ENCODE measurements at regions not wholly inside any gene's neighbourhood (a gene's known extent, or its start where the extent isn't known, plus 50 kb on each side); places are given as distances from the start of the nearest gene placed in this dataset.

- DNase-seq (ENCODE audit: low read depth) = no peak
- H3K4me3 ChIP-seq (ENCODE audit: low read depth, low read length) = no peak overlapping the region
- no peak for TF ChIP-seq CTCF (IDR thresholded peaks at IDR 0.05; ENCODE audit: low read depth, low read length, missing control alignments)
Measured at GRCh38 chr19:29067831-29068230, 145.1 kb downstream of the UQCRFS1 start.

GRCh38 chr19:29062475-29063435 is 150.2 kb downstream of the UQCRFS1 start:
- no peak for TF ChIP-seq CTCF (IDR thresholded peaks at IDR 0.05; ENCODE audit: low read depth, low read length, missing control alignments)
- no peak for DNase-seq (ENCODE audit: low read depth)

GRCh38 chr19:29060813-29061364 is 152.1 kb downstream of the UQCRFS1 start:
- no peak overlapping the region for H3K4me3 ChIP-seq (ENCODE audit: low read depth, low read length)
- DNase-seq (ENCODE audit: low read depth) = no peak
- no peak for TF ChIP-seq CTCF (IDR thresholded peaks at IDR 0.05; ENCODE audit: low read depth, low read length, missing control alignments)

More at GRCh38 chr19:29062475-29063435, 150.2 kb downstream of the UQCRFS1 start:
- H3K4me3 ChIP-seq (ENCODE audit: low read depth, low read length) = no peak overlapping the region

- no peak for DNase-seq (ENCODE audit: low read depth)
- no peak for TF ChIP-seq CTCF (IDR thresholded peaks at IDR 0.05; ENCODE audit: low read depth, low read length, missing control alignments)
- no peak overlapping the region for H3K4me3 ChIP-seq (ENCODE audit: low read depth, low read length)
Measured at GRCh38 chr19:29056535-29056934, 156.4 kb downstream of the UQCRFS1 start.

- H3K4me3 ChIP-seq (ENCODE audit: low read depth, low read length) = no peak overlapping the region
- no peak for DNase-seq (ENCODE audit: low read depth)
- no peak for TF ChIP-seq CTCF (IDR thresholded peaks at IDR 0.05; ENCODE audit: low read depth, low read length, missing control alignments)
Measured at GRCh38 chr19:29054886-29055675, 157.9 kb downstream of the UQCRFS1 start.

GRCh38 chr19:29048873-29049272 is 164.1 kb downstream of the UQCRFS1 start:
- no peak for DNase-seq (ENCODE audit: low read depth)
- TF ChIP-seq CTCF (IDR thresholded peaks at IDR 0.05; ENCODE audit: low read depth, low read length, missing control alignments) = no peak
- no peak overlapping the region for H3K4me3 ChIP-seq (ENCODE audit: low read depth, low read length)
